HG02973 (cell line): ENCODE measurements at regions not wholly inside any gene's neighbourhood (a gene's known extent, or its start where the extent isn't known, plus 50 kb on each side); places are given as distances from the start of the nearest gene placed in this dataset.
"Not testable (repeated sequence)": the region's sequence is repeated elsewhere in the genome, so short reads cannot be mapped to it uniquely, and the experiment has no call there.

ENCODE experiments used
- ATAC-seq: cut with Tn5 transposase; IDR thresholded peaks from one replicate; pipeline ENCODE4 v1.9.1; 2021; ENCODE audit warnings: moderate library complexity; ENCODE audit not compliant: unreplicated experiment

DNA sequence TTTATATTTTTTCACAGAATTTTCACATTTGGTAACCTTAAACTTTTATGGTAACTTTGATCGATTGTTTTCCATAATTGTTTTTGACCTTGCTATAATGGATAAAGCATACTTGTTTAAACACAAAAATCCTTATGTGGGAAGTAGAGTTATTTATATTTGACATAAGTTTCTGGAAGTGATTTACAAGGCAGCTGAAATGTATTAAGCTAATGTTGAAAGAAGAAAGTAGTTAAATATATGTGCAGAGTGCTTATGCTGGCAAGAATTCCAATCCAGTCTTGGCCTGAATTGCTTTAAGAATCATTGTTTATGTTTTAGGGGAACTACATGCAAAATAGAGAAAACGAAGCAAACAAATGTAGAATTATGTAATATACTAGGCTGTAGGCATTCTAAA, 763.6 kb downstream of the TAF11L14 start:
- no peak for ATAC-seq

- ATAC-seq = not testable (repeated sequence)
These were observed 765.4 kb downstream of the TAF11L14 start for GRCh38 chr5:18399461-18400327.

- ATAC-seq = no peak
These were observed 768.9 kb downstream of the TAF11L14 start for GRCh38 chr5:18403141-18403540.

GRCh38 chr5:18403941-18404438, 769.7 kb downstream of the TAF11L14 start:
- ATAC-seq = no peak

GRCh38 chr5:18420711-18421110, 786.5 kb downstream of the TAF11L14 start:
- ATAC-seq = no peak

GRCh38 chr5:18433336-18433735, 799.1 kb downstream of the TAF11L14 start:
- ATAC-seq = no peak

GRCh38 chr5:18438126-18438525, 803.9 kb downstream of the TAF11L14 start:
- ATAC-seq = no peak

- ATAC-seq = no peak
These were observed 821.3 kb downstream of the TAF11L14 start for GRCh38 chr5:18455521-18455920.

DNA sequence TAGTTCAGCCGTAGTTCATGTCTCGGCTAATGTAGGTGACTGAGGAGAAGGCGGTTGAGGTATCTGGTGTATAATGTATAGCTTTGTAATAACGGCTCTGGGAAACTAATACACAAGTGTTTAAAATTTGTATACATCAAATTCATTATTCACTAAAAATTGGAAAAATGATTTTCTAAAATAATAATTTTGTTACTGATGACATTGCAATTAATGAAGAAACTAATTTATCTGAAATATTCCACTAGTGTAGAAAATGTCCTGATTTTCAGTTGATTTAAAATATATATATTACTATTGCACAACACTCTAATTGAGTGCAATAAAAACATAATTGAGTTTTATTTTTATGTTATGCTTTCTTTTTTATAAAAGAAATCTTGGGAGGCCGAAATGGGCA, 823.0 kb downstream of the TAF11L14 start:
- ATAC-seq = no peak

- no peak for ATAC-seq
These were observed 827.5 kb downstream of the TAF11L14 start for GRCh38 chr5:18461766-18462165.

- ATAC-seq = no peak
These were observed 831.8 kb downstream of the TAF11L14 start for GRCh38 chr5:18465833-18466681.

- ATAC-seq = no peak
These were observed 832.5 kb downstream of the TAF11L14 start for GRCh38 chr5:18466731-18467130.

- not testable (repeated sequence) for ATAC-seq
These were observed 837.5 kb downstream of the TAF11L14 start for GRCh38 chr5:18471791-18472190.

DNA sequence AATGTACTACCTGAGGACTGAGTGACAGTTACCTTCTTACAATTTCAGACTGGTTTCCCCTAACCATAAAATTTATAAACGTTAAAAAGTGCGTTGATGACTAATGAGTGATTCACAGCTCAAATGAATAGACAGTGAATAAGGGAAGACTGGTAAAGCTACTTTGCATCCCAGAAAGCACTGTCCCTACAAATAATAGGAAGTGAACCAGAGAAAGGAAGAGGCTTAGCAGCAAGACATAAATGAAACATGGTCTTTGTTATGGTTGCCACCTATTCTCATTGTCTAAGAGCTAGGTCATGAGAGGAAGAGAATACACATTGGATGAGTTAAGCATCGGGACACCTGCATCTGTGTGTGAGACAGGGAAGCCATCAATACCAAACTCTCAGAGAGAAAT, 849.2 kb downstream of the TAF11L14 start:
- no peak for ATAC-seq

DNA sequence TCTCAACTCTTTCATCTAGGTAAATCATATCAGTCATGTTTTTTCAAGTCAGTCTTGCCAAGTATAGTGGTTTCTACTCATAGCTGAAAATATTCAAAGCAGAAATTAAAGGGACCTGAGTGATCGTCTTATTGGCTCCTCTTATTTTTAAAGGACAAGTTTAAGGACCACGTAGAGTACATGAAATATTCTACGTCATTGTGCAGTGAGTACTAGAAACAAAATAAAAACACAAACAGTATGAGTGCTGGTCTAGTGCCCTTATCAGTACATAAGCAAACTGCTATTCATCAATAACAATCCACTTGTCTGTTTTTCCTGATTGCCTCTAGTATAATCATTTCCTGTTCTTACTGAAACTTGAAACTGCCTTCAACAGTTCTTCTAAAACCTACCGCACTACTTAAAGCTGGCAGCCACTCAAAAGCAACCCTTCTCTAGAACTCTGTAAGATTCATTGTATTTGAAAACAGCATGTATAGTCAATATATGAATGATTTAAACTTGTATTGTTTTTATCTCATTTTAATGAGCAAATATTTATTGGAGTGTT, 853.7 kb downstream of the TAF11L14 start:
- ATAC-seq = no peak

DNA sequence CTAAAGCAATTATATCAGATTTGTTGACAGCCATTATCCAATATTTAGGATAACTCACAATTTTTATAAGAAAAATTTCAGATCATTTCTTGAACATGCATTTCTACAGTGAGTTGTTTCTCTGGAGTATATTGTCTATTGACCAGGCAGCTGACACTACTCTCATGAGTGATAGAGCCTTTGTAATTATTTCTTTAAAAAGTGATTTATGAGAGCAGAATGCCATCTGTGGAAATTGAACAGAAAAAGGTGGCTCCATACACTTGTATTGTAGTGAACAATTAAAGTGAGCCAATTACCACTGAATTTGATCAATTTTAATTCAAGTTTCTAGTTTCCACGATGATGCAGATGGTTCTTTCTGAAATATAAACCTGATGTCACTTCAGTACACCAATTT, 855.4 kb downstream of the TAF11L14 start:
- no peak for ATAC-seq

DNA sequence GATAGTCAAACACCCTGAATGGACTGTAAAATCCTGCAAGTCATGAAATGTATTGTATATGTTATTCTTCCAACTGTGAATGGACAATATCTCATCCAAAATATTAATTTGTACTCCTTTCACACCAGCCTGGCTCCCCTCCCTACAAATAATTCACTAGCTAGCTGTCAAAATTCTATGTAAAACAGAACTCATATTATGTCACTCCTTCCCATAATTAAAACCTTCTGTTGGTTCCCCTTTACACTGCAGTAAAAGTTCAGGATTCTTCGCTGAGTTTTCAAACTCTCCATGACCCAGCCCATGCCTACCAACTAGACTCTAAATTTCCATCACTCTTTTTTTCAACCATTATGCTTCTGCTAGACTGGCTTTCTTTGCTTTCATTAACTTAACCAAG, 857.1 kb downstream of the TAF11L14 start:
- no peak for ATAC-seq

- no peak for ATAC-seq
These were observed 860.9 kb downstream of the TAF11L14 start for GRCh38 chr5:18495157-18495556.

DNA sequence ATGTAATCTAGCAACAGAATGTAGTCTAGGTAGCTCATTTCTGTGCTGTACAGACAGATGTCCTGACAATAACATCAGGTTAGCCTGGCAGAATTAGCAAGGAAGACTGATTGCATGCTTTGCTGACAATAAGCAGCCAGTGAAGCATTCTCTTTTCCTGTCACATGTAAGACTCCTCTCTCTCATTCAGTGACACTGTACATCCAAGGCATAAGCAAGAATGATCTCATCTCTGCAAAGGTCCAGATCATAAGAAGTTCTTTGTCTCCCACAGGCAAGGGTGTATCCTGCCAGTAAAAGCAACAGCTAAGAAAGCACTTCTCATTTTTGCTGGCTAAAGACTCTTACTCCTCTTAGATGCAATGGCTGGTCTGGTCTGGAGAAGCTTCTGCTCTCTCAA, 861.8 kb downstream of the TAF11L14 start:
- no peak for ATAC-seq

DNA sequence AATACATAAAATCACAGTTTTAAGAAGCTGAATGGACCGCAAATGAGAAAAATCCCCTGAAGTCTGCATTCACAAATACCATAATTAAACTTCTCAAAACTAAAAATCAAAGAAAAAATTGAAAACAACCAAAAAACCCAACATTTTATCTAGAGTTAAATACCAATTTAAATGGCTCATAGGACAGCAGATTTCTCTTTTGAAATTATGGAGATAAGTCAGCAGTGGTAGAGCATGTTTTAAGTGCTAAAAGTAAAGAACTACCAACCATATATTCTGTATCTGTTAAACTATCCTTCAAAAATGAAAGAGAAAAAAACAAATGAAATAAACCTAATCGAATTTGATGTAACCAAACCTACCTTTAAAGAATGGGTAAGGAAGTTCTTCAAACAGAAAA, 862.8 kb downstream of the TAF11L14 start:
- no peak for ATAC-seq

DNA sequence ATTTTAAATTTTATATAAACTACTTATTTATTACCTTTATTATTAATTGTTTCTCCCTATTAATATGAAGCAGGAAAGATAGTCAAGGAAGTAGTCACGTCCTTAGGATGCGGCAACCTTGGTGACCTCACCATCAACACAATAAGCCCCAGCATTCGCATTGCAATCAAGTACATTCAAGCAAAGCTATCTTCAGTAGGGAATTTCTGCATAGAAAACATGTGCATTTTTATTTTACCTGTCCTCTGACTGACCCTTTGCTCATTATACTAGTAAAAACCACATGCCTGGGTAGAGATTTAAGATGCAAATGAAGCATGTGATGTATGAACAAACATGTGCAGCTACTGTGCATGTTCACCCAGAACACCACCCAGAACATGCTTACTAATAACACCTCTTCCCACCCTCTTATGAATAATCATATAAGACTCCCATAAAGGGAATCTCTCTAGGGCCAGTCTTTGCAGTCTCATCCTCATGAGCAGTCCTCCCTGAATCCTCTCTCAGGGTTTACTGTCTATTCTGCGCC, 869.6 kb downstream of the TAF11L14 start:
- no peak for ATAC-seq
